Putamen (tissue), 1 donor: ENCODE measurements at regions not wholly inside any gene's neighbourhood (a gene's known extent, or its start where the extent isn't known, plus 50 kb on each side); places are given as distances from the start of the nearest gene placed in this dataset.
A peak's percentile ranks its signal among the peaks of the same experiment; 100 is the strongest.

Experiments used
- DNase-seq: peaks from one replicate; pipeline ENCODE4 v3.0.0-alpha.2; 2016; ENCODE audit warnings: low spot score

- no peak for DNase-seq
Observed at GRCh38 chr3:69532547-69533224, 146.8 kb upstream of the FRMD4B start.

GRCh38 chr3:69531576-69532546 is 146.0 kb upstream of the FRMD4B start:
- DNase-seq: no peak

GRCh38 chr3:69530554-69530953 is 144.7 kb upstream of the FRMD4B start:
- no peak for DNase-seq

GRCh38 chr3:69527498-69527897 is 141.6 kb upstream of the FRMD4B start:
- DNase-seq: no peak

GRCh38 chr3:69524816-69525215 is 138.9 kb upstream of the FRMD4B start:
- no peak for DNase-seq

- DNase-seq: no peak
Observed at GRCh38 chr3:69521286-69521685, 135.4 kb upstream of the FRMD4B start.

DNA sequence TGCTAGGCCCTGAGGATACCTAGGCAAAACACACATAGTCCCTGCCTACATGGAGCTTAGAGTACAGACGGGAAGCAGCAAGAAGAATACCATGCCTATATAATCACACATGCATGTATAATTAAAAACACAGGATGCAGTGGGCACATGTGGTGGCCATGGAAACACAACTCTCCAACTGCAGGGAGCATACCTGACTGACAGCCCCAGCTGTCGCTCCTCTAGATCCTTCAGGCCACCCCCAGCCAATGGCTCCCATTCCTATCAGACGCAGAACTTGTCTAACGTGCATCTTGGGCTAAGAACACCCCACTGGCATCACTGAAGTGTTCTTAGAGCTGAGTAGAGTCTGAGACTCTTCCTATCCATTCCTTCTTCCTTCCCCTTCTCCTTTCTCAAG is 125.5 kb upstream of the FRMD4B start:
- no peak for DNase-seq

DNA sequence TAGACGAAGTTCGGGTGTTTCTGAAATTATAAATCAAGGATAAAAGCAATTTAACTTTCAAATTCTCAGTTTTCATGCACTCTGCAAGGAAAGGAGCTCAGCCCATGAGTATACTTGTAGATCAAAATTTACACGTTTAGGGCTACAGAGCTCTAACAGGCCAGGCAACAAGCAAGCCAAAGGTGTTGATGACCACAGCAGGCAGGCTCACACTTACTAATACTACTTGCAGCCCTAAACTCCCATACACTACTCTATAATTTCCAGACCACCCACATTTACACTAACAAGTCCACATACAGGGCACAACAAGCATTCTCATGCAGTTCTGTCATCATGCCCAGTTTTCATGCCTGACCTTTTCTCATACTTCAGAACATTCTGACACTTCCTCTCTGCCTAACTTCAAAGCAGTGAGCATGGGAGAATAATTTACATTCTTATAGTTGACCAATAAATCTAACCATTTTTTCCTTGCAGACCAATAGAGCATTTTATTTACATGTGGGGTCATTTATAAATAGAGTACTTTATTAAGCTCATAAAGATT is 124.7 kb upstream of the FRMD4B start:
- no peak for DNase-seq

GRCh38 chr3:69509288-69509687 is 123.4 kb upstream of the FRMD4B start:
- DNase-seq: no peak

- no peak for DNase-seq
Observed at GRCh38 chr3:69505770-69506407, 120.0 kb upstream of the FRMD4B start.

- DNase-seq: no peak
Observed at GRCh38 chr3:69504232-69504631, 118.3 kb upstream of the FRMD4B start.

DNA sequence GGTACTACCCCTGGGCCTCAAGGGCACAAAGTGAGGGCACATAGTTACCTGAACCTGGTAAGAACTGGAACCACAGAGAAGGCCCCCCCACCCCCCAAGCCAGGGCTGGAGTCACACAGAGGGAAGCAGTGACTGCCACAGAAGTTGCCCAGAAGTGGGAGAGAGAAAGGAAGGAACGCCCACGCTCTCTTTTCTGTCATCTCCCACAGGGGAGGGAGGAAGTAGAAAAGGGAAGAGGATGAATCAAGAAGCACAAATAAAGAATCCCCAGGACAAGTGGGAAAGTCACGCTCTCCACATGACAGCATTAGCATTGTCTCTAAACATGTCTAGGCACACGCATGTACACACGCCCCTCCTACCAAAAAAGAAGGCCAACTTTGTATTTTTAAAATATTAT is 114.7 kb upstream of the FRMD4B start:
- peak; percentile 49 for DNase-seq

GRCh38 chr3:69499899-69500421 is 114.1 kb upstream of the FRMD4B start:
- peak; percentile 66 for DNase-seq

DNA sequence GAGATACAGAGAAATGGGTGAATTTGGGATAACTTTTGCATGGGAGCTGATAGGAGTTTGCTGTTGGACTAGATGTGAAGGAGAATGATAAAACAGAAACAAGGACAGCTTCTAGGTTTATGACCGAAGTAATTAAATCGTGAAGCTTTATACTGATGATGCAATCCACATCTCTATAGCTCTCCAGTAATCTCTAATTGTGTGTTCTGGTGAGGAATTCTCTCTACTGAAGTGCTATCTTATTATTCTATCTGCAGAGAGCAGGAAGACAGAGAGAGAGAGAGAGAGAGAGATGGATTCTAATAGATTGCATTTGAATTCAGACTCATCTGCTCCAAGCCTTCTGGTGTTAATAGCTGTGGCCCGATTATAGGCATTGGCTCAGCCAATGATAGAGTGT is 113.5 kb upstream of the FRMD4B start:
- DNase-seq: no peak

- DNase-seq: no peak
Observed at GRCh38 chr3:69496856-69497255, 111.0 kb upstream of the FRMD4B start.

- no peak for DNase-seq
Observed at GRCh38 chr3:69494185-69494584, 108.3 kb upstream of the FRMD4B start.

DNA sequence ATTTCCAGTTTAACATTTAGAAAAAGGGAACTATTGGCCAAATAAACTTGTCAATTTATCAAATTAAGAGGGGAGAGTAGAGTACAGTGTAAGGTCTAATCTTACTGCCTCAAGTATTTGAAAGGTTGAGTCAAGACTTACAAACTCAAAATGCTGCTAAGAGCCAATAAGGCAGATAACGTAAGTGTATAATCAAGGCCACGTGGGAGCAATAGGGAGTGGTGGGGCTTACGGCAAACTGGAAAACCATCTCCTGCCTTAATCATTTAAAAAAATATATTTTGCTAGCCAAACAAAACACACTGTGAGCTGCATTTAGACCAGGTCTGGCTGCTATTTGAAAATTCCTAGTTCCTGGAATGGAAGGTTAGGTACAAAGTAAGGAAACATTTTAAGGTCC is 107.3 kb upstream of the FRMD4B start:
- no peak for DNase-seq

DNA sequence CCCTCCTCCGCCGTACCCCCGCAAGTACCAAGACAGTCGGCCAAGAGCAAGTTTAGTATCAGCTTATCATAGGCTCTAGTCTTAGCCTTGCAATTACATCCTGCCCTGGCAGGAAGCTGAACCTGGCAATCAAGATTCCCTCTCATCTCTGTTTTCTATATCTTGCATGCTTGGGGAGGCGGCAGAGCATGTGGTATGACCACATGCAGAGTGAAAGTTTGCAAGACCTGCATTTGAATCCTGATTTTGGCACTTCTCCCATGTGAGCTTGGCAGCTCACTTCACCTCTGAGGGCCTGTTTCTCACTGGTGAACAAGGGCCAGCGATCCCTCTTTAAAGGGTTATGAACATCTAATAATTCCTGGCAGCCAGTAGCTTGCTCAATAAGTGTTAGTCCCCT is 106.1 kb upstream of the FRMD4B start:
- DNase-seq: no peak

- no peak for DNase-seq
Observed at GRCh38 chr3:69490971-69491370, 105.1 kb upstream of the FRMD4B start.

- no peak for DNase-seq
Observed at GRCh38 chr3:69490235-69490634, 104.3 kb upstream of the FRMD4B start.

- DNase-seq: no peak
Observed at GRCh38 chr3:69488026-69488425, 102.1 kb upstream of the FRMD4B start.

DNA sequence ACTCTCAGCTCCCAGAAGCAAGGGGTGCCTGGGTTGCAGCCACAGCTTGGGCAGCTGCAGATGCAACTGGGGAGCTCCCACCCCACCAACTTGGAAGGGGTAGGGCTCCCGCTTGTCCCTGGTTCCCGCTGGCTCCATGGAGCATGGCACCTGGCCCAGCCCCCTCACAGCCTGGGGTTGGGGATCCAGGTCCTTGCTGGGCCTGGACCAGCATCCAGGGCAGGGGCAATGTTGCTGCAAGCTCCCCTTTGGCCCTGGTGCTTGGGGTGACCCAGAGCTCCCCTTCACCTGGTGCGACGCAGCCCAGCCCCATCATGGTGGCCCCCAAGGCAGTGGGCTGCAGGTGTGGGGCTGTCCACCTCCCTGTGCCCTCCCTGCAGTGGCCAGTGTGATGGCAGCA is 99.6 kb upstream of the FRMD4B start:
- DNase-seq: no peak
